HG02938 (cell line): ENCODE measurements at regions not wholly inside any gene's neighbourhood (a gene's known extent, or its start where the extent isn't known, plus 50 kb on each side); places are given as distances from the start of the nearest gene placed in this dataset.
A peak's percentile ranks its signal among the peaks of the same experiment; 100 is the strongest.

ENCODE experiments used
- ATAC-seq: cut with Tn5 transposase; IDR thresholded peaks from one replicate; pipeline ENCODE4 v1.9.1; 2021; ENCODE audit warnings: mild to moderate bottlenecking, moderate library complexity; ENCODE audit not compliant: unreplicated experiment

DNA sequence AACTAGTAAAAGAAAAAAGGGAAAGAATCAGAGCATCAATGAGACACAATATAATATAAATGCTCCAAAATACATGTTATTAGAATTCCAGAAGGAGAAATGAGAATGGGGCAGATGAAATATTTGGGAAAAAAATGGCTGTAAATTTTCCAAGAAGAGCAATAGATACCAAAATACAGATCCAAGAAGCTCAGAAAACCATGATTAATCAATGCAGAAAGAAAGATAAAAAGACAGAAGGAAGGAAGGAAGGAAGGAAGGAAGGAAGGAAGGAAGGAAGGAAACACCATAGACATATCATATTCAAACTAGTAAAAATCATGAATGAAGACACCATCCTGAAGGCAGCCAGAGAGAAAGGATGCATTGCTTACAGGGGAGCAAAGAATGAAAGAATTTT is 920.9 kb downstream of the EFNA5 start:
- ATAC-seq, result no peak

DNA sequence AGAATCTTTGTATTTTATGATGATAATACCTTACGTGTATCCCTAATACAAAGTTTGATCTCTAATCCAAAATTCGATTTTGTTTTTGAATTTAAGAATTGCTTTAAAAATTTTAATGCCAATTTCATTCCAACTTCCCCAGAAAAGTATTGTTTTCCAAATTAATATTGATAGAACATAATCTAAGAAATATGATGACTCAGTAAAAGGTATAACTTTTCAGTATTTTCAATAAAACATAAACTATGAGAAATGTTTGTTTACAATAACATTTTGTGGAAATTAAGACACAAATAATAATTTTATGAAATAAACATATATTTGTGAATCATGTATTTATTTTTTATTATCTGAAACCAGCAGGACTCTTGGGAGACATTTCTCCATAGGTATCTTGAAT is 931.6 kb downstream of the EFNA5 start:
- ATAC-seq, result no peak

DNA sequence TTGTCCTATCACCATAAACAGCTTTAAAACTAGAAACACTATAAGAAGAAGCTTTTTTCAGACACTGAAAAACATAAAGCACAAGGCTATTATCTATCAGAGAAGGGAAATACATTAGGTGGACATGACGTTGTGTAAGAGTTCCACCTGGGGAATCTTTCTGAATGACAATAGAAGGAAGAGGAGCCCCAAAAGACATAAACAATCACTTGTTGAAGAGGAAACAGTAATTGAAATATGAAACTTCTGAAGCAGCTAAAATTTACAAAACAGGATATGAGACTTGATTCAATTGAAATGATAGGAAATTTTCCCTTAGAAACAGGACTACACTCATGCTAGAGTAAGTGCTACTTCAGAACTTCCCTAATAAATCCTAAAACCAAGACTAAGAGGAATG is 933.6 kb downstream of the EFNA5 start:
- ATAC-seq, result no peak

DNA sequence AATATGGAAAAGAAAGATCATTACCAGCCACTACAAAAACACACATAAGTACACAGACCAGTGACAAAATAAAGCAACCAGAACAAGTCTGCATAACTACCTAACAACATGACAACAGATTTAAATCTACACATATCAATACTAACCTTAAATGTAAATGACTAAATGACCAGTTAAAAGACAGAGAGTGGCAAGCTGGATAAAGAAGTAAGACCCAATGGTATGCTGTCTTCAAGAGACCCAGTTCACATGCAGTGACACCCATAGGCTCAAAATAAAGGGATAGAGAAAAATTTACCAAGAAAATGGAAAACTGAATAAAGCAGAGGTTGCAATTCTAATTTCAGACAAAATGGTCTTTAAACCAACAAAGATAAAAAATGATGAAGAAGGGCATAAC is 938.1 kb downstream of the EFNA5 start:
- ATAC-seq, result no peak

DNA sequence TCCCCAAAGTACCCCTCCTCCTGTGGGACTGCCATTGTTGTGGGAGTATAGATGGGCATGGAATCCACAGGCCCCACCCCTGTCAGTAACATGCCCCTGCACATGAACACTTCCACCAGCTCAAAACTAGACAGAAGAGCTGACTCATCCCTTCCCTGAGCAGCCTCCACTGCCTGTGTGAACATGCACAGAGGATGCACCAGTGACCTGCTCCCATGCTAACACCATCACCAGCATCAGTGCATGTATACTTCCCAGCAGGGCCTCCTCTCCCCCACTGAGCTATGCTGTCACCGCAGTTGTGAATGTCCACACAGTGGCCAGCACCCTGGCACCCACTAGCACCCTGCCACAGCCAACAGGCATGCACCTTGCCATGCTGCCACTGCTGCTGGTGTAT is 939.8 kb downstream of the EFNA5 start:
- ATAC-seq, result no peak

DNA sequence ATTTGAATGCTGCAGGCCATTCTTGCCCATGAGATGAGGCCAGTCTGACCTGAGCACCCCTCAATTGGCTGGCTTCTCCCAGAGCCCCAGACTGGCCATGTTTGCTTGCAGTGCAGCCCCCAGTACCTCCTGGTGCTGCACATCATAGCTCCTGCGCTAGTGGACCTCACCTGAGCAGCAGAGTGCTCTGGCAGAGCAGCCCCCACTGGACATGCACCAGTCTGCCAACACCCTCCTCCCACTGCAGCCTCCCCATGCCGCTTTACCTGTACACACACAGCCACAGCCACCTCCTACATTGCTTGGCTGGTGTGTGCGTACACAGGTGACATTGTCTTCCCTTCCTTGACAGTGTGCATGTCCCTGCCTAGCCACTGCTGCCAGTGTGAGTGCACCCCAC is 940.2 kb downstream of the EFNA5 start:
- ATAC-seq, result no peak

DNA sequence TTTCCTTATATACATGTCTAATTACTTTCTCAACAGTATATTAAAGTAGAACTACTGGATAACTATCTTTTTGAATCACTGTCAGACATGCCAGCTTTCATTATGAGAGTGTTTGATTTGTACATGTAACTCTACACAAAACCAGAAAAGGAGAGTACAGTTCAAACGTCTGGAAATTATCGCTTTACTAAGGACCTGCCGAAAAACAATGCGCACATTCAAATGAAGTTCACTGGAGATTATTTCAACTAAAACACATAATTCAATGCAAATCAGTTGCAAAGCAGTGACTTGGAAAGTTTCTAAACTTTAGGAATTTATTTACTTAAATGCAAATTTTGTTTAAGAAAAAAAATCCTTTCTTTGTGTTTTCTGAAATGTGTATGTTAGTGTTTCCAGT is 942.5 kb downstream of the EFNA5 start:
- ATAC-seq, result no peak

DNA sequence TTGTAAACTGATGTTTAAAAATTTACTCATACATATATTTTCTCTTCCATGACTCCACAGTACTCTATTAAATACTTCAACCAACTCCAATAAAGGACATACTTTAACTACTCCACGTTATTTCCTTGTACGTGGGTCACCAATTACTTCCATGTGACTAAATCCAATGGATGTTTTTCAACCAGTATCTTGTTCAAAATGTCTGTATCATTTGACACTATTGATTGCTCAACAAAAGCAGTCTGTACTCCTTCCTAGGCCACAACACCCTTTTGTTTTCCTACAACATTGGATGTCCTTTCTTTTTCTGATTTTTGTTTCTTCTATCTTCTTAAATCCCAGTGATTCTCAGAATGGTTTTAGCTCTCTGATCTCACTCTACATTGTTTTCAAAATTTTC is 943.7 kb downstream of the EFNA5 start:
- ATAC-seq, result no peak

DNA sequence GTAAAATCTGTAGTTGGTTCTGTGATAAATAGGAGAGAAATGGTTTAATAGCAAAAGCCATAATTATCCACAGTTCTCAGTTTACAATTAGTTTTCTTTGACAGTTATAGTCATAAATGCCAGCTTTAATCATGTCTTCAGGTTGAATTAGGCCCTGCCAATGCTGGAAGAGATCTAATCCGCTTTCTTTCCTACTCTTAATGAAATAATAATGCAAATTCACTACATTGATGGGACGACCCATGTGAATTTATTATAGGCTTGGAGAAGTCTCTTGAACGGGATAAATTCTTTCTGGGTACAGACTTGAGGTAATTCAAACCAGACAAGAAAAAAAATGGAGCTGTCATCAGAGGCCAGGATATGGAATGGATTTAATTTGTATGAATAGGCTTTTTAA is 950.4 kb downstream of the EFNA5 start:
- ATAC-seq, result no peak

DNA sequence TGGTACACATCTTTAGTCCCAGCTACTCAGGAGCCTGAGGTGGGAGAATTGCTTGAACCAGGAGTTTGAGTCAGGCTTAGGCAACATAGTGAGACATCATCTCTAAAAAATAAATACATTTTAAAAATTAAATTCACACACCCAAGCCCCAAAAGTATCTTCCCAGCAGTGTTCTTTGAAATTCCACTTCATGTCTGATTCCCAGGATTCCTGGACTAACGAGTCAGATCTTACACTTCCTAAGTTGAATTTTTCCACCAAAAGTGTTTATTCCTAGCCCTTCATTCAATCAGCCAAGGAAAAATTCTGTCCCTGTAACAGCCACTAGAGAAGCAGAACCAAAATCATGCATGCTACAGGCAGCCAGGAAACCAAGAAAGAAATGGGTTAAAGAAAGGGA is 970.9 kb downstream of the EFNA5 start:
- ATAC-seq, result no peak

DNA sequence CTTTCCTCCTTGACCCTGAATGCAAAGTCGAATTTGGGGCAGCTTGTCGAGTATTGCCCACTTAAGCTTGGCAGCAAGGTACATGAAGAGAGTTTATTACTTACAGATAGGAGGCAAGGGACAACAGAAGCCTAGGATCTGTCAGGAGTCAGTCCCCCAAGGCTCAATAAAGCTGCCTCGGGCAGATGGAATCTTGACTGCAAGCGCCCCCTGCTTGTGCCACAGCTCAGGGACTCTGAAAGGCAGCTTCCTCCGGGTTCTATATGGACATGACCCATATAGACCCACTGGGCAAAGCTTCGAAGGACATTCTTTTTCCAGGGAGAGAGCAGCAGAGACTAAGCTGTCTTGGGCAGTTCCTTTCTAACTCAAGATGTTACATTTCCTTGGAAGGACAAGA is 971.5 kb downstream of the EFNA5 start:
- no peak for ATAC-seq

DNA sequence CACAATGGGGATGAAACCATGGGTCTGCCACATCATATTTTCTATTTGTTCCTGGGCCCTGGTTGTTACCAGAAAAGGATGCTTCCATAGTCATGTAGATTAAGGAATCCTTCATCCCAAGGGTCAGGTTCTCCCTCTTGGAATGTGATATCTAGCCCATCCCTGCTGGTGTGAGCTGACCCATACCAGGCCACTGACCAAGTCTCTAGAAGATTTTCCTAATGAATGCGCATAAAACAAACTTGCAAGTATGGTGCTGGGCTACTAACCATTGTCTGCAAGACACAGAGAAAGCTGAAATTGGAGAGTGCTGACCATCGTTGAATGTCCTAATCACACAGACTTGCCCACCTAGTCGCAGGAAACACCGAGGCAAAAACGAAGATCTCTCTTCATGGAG is 972.6 kb downstream of the EFNA5 start:
- no peak for ATAC-seq

DNA sequence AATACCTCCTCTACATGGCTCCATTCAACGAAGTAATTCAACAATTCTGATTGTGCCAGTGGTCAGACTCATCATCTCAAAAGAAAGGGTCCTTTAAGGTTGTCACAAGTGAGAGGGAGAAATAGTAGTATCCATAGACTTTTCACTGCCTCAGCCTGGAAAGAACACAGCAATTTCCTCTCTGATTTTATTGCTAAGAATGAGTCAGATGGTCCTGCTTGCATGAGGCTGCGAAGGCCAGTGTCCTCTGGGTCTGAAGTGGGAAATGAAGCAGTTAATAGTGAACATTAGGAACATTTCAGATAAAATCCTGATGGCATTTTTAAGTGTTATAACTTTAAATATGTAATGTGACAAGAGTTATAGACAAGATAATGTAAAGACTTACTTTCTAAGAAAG is 979.0 kb downstream of the EFNA5 start:
- ATAC-seq, result no peak

DNA sequence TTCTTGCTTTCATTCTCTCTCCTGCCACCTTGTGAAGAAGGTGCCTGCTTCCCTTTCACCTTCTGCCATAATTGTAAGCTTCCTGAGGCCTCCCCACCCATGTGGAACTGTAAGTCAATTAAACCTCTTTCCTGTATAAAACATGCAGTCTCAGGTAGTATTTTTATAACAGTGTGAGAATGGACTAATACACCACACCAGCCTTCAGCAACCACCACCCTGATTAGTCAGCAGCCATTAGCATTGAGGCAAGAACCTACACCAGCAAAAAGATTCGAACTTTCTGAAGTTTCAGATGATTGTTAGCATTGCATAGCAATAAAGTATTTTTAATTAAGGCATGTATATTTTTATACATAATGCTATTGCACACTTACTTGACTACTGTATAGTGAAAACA is 980.2 kb downstream of the EFNA5 start:
- no peak for ATAC-seq

DNA sequence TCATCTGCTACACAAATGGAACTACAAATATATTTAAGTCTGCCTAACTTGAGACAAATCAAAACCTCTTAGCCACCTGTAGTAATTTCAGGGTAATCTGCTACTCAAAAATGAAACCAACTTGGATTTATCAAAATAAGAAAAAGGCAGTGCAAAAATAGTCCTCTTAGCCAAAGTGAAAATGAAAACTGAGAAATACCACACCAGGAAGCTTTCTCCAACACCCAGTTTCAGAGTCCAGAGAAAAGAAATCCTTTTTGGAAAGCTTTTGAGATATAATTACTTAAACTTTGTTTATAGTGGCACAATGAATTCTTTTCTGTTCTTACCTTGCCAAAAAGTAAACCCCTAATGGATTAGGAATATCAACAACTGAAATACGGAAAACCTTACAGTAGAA is 990.4 kb downstream of the EFNA5 start:
- ATAC-seq, result peak; percentile 62

DNA sequence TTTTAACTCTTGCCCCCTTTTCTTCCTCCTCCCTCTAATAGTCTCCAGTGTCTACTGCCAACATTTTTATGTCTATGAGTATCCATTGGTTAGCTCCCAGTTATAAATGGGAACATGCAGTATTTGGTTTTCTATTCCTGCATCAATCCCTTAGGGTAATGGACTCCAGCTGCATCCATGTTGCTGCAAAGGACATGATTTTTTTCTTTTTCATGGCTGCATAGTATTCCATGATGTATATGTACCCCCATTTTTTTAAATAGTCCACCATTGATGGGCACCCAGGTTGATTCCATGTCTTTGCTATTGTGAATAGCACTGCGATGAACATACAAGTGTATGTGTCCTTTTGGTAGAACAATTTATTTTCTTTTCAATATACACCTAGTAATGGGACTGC is 993.7 kb downstream of the EFNA5 start:
- no peak for ATAC-seq

DNA sequence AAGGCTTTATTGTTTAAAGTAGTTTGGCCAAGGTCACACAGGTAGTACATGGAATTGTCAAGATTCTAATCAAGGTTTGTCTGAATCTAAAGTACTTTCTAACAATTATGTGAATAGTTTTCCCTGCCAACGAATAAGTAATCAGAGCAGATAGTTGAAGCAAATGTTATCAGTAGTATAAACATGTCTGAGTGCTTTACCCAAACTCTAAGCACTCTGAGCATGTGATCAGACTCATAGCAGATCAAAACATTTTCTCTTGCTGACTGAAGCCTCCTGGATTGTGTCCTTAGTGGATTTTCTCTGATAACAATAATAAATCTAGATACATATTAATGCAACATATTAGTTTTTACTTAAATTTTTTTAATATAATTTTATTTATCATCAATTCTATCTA is 995.0 kb downstream of the EFNA5 start:
- ATAC-seq, result no peak

DNA sequence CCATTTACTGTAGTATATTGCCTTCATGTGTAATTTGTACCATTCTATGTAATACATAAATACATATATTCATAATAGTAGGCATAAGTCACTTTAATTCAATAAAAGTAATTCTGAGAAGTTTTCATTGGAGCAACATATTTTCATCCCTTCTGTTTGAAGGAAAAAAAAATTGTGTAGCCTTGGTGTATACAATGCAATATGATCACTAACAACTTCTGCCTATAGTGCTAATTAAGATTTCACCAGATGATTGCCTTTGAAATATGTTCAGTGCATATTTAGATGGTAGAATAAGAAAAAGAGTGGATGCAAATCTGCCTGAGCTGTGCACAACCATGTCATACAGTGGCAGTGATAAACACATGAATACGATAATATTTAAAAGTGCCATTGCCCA is 996.8 kb downstream of the EFNA5 start:
- no peak for ATAC-seq

DNA sequence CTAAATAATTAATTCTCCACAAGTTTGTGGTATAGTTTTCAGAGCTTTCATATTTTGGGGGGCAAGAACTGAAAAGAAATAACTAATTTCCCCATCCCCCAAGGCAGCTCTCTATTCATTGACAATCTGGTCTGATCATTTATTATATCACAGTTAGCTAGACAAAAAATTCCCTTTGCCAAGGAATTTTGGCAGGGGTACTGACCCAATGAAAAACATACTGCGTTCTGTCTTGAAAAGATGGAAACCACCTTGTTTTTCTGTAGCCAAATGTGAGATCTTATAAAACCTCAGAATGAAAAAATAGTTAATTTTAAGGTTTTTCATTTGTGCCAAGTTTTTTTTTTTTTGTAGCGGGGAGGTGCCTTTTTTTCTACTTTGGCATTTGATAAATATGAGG is 1008.9 kb downstream of the EFNA5 start:
- ATAC-seq, result no peak

DNA sequence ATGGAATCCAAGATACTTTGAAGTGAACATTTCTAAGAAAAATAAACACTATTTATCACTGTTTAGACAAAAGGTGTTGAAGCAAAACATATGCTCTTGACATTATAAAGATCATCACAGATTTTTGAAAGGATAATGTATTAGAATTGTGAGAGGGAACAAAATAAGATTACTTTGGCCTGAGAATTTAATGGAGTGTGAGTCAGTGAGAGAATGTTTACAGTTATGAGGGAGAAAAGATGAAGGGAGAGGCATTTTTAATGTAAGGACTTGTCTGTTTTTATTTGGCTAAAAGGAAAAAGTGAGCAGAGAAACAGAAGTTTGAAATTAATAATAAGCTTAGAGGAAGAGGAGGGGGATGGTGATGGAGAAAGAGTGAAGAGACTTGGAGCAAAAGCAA is 1010.1 kb downstream of the EFNA5 start:
- ATAC-seq, result no peak

DNA sequence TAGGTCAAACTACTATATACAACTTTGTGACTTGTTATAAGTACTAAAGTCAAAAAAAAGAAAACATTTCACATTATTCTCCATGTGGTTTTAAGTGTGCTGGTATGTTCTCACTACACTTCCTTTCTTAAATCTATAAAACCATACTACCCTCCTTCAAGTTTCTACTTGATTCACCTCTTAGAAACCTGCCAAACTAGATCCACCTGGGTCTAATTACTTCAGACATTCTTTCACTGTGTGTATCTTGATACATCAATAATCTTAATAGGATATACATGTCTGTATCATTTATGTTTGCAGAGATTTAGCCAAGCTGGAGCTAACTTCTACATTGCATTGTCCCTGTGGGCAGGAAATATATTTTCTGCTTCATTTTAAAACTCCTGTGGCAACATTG is 1012.6 kb downstream of the EFNA5 start:
- ATAC-seq, result no peak

DNA sequence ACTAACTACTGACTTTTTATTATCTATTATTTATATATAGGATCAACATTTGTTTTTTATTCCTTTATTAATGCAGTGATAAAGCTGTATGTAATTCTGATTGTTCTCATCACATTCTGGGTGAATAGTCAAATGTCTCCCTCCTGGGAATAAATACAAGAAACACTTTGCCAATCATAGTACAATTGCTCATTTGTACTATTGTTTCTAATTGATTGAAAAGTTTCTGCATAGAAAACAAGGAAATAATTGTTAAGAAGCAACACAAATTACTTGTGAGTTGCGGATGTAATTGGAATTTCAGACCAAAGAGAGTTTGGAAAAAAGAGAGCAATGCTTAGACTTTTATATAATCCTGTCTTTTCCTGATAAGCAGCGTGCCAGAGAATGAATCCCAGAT is 1013.9 kb downstream of the EFNA5 start:
- no peak for ATAC-seq

DNA sequence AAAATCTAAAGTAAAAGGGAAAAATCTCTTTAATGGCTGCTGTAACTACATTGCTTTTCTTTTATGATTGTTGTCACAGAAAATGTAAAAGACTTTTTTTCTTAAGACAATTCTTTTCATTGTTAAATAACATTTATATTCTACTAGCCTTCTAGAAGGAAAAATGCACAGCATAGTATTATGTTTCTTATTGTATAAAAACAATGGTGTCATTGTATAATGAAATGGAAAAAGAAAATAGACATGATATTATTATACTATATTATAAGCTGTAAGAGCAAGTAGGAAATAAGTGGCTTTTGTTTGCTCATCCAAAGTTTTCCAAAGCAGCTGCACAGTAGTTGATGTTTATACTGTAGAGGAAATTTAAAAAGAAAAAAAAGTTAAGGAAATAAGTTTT is 1021.7 kb downstream of the EFNA5 start:
- ATAC-seq, result no peak

DNA sequence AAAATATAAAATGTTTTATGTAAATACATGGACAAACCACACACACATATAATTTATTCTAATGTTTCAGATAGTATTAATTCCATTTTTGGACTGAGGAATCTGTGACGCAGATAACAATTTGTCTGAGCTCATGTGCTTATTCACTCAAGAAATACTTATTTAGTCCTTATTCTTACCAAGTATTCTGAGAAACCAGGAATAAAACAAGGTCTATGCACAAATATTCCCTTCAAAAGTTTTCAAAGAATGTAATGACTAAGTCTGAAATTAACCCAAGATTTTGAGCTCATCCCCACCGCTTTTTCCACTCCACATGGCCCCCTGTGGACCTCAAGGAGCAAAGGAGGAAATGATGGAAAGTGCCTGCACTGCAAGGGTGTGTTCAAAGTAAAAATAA is 1022.3 kb downstream of the EFNA5 start:
- ATAC-seq, result no peak
